K562 (cell line): ENCODE measurements at regions not wholly inside any gene's neighbourhood (a gene's known extent, or its start where the extent isn't known, plus 50 kb on each side); places are given as distances from the start of the nearest gene placed in this dataset.

Source experiments
- ATAC-seq: fragments of 200-7000 bp; cut with Tn5 transposase; 3 replicates; pipeline ENCODE4 v1.9.1; 2020; ENCODE audit warnings: moderate library complexity
- BruUV-seq: library from RNA; stranded (reverse); fragments of 400-500 nt; replicated peaks from 2 replicates; lab custom pipeline; 2021; lab: Mats Ljungman, UMichigan
- CTCF ChIA-PET: fragments of 300-600 bp; formaldehyde crosslinking; extraction: SDS; loops from one replicate; lab custom pipeline; 2021; ENCODE audit warnings: low intra/inter-chr PET ratio; lab: Yijun Ruan, JAX
- POLR2A ChIA-PET: fragments of 300-600, 350-650 bp; sonication (Branson Sonifier 250); formaldehyde crosslinking; extraction: SDS; loops from one replicate; lab custom pipeline; 2021; ENCODE audit warnings: antibody characterized with exemption, inconsistent platforms; lab: Yijun Ruan, JAX
- DNase-seq, 4 experiments: peaks; one replicate each; pipeline versions ENCODE4 v3.0.0 to v3.0.0-alpha.2; 2011 to 2018; ENCODE audit warnings: low spot score in 3 of 4, mixed read lengths in 3 of 4; ENCODE audit errors: extremely low read depth in 1 of 4
- FAIRE-seq: peaks from 2 replicates; lab custom pipeline; 2011; peaks lifted over from hg19 to GRCh38; lab: Jason Lieb, UNC
- H2AFZ ChIP-seq: 2 replicates; pipeline ENCODE4 v1.6.0; 2011; ENCODE audit warnings: low read depth, low read length, control low read depth, inconsistent platforms
- H3K27ac ChIP-seq: fragments of 200-600 bp; 3 replicates; pipeline ENCODE4 v1.8.0; 2011; ENCODE audit warnings: low read depth, mild to moderate bottlenecking, control low read depth, inconsistent platforms, low read length, moderate library complexity, mixed read lengths; ENCODE audit errors: extremely low read depth
- H3K27me3 ChIP-seq, 2 experiments: fragments of 300-600 bp in 1 of 2; 2 replicates in 1 of 2; 3 replicates in 1 of 2; pipeline versions ENCODE4 v1.6.0 to v1.8.0; 2011; ENCODE audit warnings: inconsistent platforms in 2 of 2, low read length in 2 of 2, mild to moderate bottlenecking in 1 of 2, mixed read lengths in 1 of 2, moderate library complexity in 1 of 2; ENCODE audit not compliant: control insufficient read depth in 2 of 2, insufficient read depth in 2 of 2
- H3K36me3 ChIP-seq: fragments of 300-600 bp; 3 replicates; pipeline ENCODE4 v1.8.0; 2011; ENCODE audit warnings: mild to moderate bottlenecking, low read length, inconsistent platforms; ENCODE audit not compliant: control insufficient read depth, insufficient read depth
- H3K4me1 ChIP-seq, 2 experiments: fragments of 200-600 bp in 1 of 2; replicated peaks in 1 of 2; 2 replicates in 1 of 2; 3 replicates in 1 of 2; pipeline versions ENCODE4 v1.5.1 to v1.8.0; 2011; ENCODE audit warnings: inconsistent platforms in 2 of 2, low read length in 2 of 2, mild to moderate bottlenecking in 1 of 2, mixed read lengths in 1 of 2, moderate library complexity in 1 of 2; ENCODE audit not compliant: control insufficient read depth in 2 of 2, insufficient read depth in 2 of 2
- H3K4me2 ChIP-seq: 2 replicates; pipeline ENCODE4 v1.6.1; 2011; ENCODE audit warnings: low read length, control low read depth, inconsistent platforms, mixed read lengths; ENCODE audit not compliant: insufficient read depth
- H3K4me3 ChIP-seq: fragments of 200-600 bp; sonication (generic), shearing (Covaris generic); 2 replicates; pipeline ENCODE4 v1.5.1; 2016; ENCODE audit warnings: control low read depth, inconsistent platforms
- H3K79me2 ChIP-seq: fragments of 200-600 bp; 3 replicates; pipeline ENCODE4 v1.8.0; 2011; ENCODE audit warnings: low read length, inconsistent platforms; ENCODE audit not compliant: control insufficient read depth, insufficient read depth
- H3K9ac ChIP-seq, 2 experiments: 2 replicates each; pipeline versions ENCODE4 v1.6.0 to v1.6.1; 2011; ENCODE audit warnings: low read depth in 2 of 2, low read length in 2 of 2, control low read depth in 1 of 2, inconsistent platforms in 1 of 2, mild to moderate bottlenecking in 1 of 2, mixed read lengths in 1 of 2; ENCODE audit not compliant: insufficient read depth in 1 of 2
- H3K9me1 ChIP-seq: one replicate; pipeline ENCODE4 v1.6.0; 2011; ENCODE audit warnings: inconsistent platforms, mild to moderate bottlenecking, low read length, moderate library complexity; ENCODE audit not compliant: control insufficient read depth, insufficient read depth
- H3K9me3 ChIP-seq: replicated peaks from 2 replicates; pipeline ENCODE4 v1.5.1; 2011; ENCODE audit warnings: low read depth, low read length, inconsistent platforms; ENCODE audit not compliant: control insufficient read depth, insufficient read depth
- H4K20me1 ChIP-seq: replicated peaks from 2 replicates; pipeline ENCODE4 v1.6.1; 2011; ENCODE audit warnings: low read length, inconsistent platforms, mixed read lengths; ENCODE audit not compliant: control insufficient read depth, insufficient read depth
- HNRNPLL ChIP-seq: fragments of 200-400 bp; formaldehyde crosslinking; IDR thresholded peaks from 2 replicates; pipeline ENCODE4 v1.6.1; 2017; ENCODE audit warnings: low read length, low read depth, mild to moderate bottlenecking; ENCODE audit not compliant: poor library complexity, severe bottlenecking
- ZKSCAN1 ChIP-seq: fragments of 150-350 bp; IDR thresholded peaks from 2 replicates; pipeline ENCODE4 v1.6.1; 2016; ENCODE audit warnings: low read depth, low read length
- ZNF174 ChIP-seq: fragments of 250-450 bp; sonication (Bioruptor Pico); IDR thresholded peaks from 2 replicates; pipeline ENCODE4 v1.4.0; 2020; ENCODE audit warnings: mild to moderate bottlenecking
- ZNF239 ChIP-seq: fragments of 250-450 bp; sonication (Bioruptor Pico); IDR thresholded peaks from 2 replicates; pipeline ENCODE4 v1.4.0; 2020; ENCODE audit warnings: mild to moderate bottlenecking
- ZNF561 ChIP-seq: fragments of 450-650 bp; formaldehyde crosslinking; conservative IDR thresholded peaks from 2 replicates; pipeline ENCODE4 v1.4.0; 2020; ENCODE audit warnings: mild to moderate bottlenecking, moderate library complexity
- ZNF699 ChIP-seq: fragments of 250-450 bp; sonication (Bioruptor Pico); IDR thresholded peaks from 2 replicates; pipeline ENCODE4 v1.8.0; 2021; ENCODE audit warnings: mild to moderate bottlenecking, moderate library complexity; ENCODE audit not compliant: insufficient replicate concordance
- WGBS: fragments of 100-300 bp; shearing (Covaris generic); methylation state at CpG from one replicate; pipeline ENCODE4 v1.1.6; 2016; ENCODE audit warnings: low coverage, mixed read lengths; ENCODE audit not compliant: insufficient coverage; ENCODE audit errors: missing lambda C conversion rate; 5-methylcytosine and 5-hydroxymethylcytosine counted together
- in situ Hi-C: fragments of 300-500 bp; cut with MboI; formaldehyde crosslinking; loops from 4 replicates; pipeline ENCODE4 v1.15.0; 2018; ENCODE audit warnings: inconsistent platforms, mixed read lengths
- intact Hi-C: fragments of 100-400 bp; cut with micrococcal nuclease; formaldehyde crosslinking; loops from 2 replicates; pipeline ENCODE4 v1.14.2; 2022
- TF ChIP-seq, protein P1 (sequence below): fragments of 150-350 bp; IDR thresholded peaks from 2 replicates; pipeline ENCODE4 v1.6.1; 2014; ENCODE audit warnings: low read depth, mild to moderate bottlenecking, low read length, borderline replicate concordance
- TF ChIP-seq, protein P2 (sequence below): fragments of 450-650 bp; conservative IDR thresholded peaks from 2 replicates; pipeline ENCODE4 v1.6.1; 2016; ENCODE audit warnings: missing genetic modification characterization, low read depth, mild to moderate bottlenecking, control low read depth, missing compliant biosample characterization
- TF ChIP-seq, protein P3 (sequence below): IDR thresholded peaks from 2 replicates; pipeline ENCODE4 v1.6.1; 2011; ENCODE audit warnings: borderline replicate concordance, low read depth, mild to moderate bottlenecking, moderate library complexity, low read length; ENCODE audit not compliant: insufficient read depth, poor library complexity, severe bottlenecking
- TF ChIP-seq, protein P4 (sequence below): fragments of 450-650 bp; IDR thresholded peaks from 2 replicates; pipeline ENCODE4 v1.6.1; 2017; ENCODE audit warnings: antibody characterized with exemption

DNA sequence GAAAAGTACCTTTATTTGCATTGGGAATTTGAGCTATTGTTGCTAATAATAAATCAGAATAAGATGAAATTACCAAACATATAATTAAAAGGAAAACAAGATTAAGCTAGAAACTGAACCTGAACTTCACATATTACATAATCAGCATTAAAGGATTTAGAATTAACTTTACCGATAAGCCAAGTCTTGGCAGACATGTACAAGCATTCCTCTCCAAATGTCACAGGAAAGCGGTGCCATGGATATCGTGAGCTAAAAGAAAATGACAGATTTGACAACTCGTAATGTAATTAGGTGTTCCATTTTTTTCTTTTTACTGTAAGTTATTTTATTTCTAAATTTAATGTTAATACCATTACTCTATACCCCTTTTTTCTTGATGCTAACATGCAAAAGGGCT, 55.1 kb upstream of the CD302 start:
- DNase-seq (no peak), ATAC-seq (no peak), FAIRE-seq (no peak)
- 8% methylated on average over 4 of the region's 4 CpGs for WGBS
- POLR2A ChIA-PET: interaction anchor here (0.7 kb wide), 1 partner anchor 24 kb away, joined by 4 read pairs; no protein-coding TSS in a partner anchor
- Histone ChIP-seq H3K79me2 (no peaks in the 10 kb centered on the region), H4K20me1 (no peaks in the 10 kb centered on the region), H3K36me3 (no peaks in the 10 kb centered on the region), H2AFZ (no peak overlapping the region), H3K4me1 (no peaks in the 10 kb centered on the region), H3K4me3 (no peak overlapping the region), H3K9me1 (no peaks in the 10 kb centered on the region), H3K4me2 (no peak overlapping the region), H3K9me3 (no peaks in the 10 kb centered on the region), H3K9ac (no peak overlapping the region), H3K27ac (no peak overlapping the region), H3K27me3 (peaks cover 5 to 6% of the 10 kb centered on the region in 2 experiments; a peak in 3 of 5 replicates)
- in situ Hi-C loops (no loop called here), intact Hi-C loops (no loop called here)
- TF ChIP-seq, protein P1, sequence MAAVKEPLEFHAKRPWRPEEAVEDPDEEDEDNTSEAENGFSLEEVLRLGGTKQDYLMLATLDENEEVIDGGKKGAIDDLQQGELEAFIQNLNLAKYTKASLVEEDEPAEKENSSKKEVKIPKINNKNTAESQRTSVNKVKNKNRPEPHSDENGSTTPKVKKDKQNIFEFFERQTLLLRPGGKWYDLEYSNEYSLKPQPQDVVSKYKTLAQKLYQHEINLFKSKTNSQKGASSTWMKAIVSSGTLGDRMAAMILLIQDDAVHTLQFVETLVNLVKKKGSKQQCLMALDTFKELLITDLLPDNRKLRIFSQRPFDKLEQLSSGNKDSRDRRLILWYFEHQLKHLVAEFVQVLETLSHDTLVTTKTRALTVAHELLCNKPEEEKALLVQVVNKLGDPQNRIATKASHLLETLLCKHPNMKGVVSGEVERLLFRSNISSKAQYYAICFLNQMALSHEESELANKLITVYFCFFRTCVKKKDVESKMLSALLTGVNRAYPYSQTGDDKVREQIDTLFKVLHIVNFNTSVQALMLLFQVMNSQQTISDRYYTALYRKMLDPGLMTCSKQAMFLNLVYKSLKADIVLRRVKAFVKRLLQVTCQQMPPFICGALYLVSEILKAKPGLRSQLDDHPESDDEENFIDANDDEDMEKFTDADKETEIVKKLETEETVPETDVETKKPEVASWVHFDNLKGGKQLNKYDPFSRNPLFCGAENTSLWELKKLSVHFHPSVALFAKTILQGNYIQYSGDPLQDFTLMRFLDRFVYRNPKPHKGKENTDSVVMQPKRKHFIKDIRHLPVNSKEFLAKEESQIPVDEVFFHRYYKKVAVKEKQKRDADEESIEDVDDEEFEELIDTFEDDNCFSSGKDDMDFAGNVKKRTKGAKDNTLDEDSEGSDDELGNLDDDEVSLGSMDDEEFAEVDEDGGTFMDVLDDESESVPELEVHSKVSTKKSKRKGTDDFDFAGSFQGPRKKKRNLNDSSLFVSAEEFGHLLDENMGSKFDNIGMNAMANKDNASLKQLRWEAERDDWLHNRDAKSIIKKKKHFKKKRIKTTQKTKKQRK: no peak
- TF ChIP-seq ZNF174 (CRISPR knock-in tag): no peak
- TF ChIP-seq HNRNPLL: no peak
- TF ChIP-seq ZKSCAN1: no peak
- TF ChIP-seq, protein P2, sequence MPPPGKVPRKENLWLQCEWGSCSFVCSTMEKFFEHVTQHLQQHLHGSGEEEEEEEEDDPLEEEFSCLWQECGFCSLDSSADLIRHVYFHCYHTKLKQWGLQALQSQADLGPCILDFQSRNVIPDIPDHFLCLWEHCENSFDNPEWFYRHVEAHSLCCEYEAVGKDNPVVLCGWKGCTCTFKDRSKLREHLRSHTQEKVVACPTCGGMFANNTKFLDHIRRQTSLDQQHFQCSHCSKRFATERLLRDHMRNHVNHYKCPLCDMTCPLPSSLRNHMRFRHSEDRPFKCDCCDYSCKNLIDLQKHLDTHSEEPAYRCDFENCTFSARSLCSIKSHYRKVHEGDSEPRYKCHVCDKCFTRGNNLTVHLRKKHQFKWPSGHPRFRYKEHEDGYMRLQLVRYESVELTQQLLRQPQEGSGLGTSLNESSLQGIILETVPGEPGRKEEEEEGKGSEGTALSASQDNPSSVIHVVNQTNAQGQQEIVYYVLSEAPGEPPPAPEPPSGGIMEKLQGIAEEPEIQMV (tag): no peak
- no peak for TF ChIP-seq ZNF561 (CRISPR knock-in tag)
- TF ChIP-seq, protein P3, sequence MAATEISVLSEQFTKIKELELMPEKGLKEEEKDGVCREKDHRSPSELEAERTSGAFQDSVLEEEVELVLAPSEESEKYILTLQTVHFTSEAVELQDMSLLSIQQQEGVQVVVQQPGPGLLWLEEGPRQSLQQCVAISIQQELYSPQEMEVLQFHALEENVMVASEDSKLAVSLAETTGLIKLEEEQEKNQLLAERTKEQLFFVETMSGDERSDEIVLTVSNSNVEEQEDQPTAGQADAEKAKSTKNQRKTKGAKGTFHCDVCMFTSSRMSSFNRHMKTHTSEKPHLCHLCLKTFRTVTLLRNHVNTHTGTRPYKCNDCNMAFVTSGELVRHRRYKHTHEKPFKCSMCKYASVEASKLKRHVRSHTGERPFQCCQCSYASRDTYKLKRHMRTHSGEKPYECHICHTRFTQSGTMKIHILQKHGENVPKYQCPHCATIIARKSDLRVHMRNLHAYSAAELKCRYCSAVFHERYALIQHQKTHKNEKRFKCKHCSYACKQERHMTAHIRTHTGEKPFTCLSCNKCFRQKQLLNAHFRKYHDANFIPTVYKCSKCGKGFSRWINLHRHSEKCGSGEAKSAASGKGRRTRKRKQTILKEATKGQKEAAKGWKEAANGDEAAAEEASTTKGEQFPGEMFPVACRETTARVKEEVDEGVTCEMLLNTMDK: no peak
- no peak for TF ChIP-seq ZNF699 (CRISPR knock-in tag)
- TF ChIP-seq, protein P4, sequence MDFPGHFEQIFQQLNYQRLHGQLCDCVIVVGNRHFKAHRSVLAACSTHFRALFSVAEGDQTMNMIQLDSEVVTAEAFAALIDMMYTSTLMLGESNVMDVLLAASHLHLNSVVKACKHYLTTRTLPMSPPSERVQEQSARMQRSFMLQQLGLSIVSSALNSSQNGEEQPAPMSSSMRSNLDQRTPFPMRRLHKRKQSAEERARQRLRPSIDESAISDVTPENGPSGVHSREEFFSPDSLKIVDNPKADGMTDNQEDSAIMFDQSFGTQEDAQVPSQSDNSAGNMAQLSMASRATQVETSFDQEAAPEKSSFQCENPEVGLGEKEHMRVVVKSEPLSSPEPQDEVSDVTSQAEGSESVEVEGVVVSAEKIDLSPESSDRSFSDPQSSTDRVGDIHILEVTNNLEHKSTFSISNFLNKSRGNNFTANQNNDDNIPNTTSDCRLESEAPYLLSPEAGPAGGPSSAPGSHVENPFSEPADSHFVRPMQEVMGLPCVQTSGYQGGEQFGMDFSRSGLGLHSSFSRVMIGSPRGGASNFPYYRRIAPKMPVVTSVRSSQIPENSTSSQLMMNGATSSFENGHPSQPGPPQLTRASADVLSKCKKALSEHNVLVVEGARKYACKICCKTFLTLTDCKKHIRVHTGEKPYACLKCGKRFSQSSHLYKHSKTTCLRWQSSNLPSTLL: no peak
- TF ChIP-seq ZNF239 (CRISPR knock-in tag): no peak
- CTCF ChIA-PET: no interaction called here
- no TSS peak for BruUV-seq
